Daoy (cell line): ENCODE measurements at regions not wholly inside any gene's neighbourhood (a gene's known extent, or its start where the extent isn't known, plus 50 kb on each side); places are given as distances from the start of the nearest gene placed in this dataset.

Source experiments
- DNase-seq: peaks from one replicate; pipeline ENCODE4 v3.0.0-alpha.2; 2015; ENCODE audit warnings: low read depth

DNA sequence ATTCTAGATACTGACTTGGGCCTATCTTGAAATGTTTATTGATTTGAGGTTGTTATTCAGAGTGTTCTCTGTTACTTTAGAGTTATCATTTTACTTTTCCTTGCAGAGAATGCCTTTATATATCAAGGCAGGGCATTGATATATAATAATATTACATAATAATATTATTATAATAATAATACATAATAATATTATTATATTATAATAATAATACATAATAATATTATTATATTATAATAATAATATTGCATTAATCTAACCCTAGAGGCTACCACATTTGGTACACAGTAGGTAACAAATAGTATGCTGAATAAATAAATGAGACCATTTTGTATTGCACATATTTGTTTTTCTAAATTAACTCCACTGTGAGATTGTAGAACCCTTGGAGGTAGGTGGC, 216.3 kb downstream of the EFHB start:
- DNase-seq, result no peak

GRCh38 chr3:19711160-19711782, 222.7 kb downstream of the EFHB start:
- no peak for DNase-seq

DNA sequence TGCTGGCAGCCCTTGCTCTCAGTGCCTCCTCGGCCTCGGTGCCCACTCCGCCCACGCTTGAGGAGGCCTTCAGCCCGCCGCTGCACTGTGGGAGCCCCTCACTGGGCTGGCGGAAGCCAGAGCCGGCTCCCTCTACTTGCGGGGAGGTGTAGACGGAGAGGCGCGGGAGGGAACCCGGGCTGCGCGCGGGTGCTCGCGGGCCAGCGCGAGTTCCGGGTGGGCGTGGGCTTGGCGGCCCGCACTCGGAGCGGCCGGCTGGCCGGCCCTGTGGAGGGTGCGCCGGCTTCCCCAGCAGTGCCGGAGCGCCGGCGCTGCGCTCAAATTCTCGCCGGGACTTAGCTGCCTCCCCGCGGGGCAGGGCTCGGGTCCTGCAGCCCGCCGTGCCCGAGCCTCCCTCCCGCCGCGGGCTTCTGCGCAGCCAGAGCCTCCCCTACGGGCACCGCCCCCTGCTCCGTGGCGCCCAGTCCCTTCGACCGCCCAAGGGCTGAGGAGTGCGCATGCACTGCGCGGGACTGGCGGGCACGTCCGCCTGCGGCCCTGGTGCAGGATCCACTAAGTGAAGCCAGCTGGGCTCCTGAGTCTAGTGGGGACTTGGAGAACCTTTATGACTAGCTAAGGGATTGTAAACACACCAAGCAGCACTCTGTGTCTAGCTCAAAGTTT, 231.5 kb downstream of the EFHB start:
- peak; percentile 2 for DNase-seq

DNA sequence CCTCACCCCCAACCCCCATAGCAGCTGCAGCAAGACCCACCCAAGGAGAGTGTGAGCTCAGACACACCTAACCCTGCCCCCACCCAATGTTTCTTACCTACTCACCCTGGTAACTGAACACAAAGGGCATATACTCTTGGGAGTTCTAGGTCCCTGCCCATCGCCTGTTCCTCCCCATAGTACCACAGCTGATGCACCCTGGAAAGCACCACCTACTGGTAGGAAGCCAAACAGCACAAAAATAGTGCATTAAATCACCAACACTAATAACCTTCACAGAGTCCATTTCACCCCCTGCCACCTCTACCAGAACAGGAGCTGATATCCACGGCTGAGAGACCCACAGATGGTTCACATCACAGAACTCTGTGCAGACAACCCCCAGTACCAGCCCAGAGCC, 245.2 kb downstream of the EFHB start:
- no peak for DNase-seq

DNA sequence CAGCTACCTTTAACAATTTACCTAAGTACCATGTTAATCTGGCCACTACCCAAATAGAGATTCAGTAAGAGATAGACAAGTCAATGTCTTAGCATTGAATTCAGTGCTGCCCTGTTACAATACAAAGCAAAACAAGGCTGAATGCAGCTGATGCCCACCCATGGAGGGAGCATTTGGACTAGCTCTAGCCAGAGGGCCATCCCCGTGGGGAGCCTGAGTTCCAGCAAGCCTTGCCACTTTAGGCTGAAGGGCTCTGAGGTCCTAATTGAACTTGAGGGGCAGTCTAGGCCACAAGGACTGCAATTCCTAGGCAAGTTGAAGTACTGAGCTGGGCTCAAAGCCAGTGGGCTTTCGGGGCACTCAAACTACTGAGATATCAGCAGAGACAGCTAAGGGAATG, 265.9 kb downstream of the EFHB start:
- DNase-seq, result no peak

DNA sequence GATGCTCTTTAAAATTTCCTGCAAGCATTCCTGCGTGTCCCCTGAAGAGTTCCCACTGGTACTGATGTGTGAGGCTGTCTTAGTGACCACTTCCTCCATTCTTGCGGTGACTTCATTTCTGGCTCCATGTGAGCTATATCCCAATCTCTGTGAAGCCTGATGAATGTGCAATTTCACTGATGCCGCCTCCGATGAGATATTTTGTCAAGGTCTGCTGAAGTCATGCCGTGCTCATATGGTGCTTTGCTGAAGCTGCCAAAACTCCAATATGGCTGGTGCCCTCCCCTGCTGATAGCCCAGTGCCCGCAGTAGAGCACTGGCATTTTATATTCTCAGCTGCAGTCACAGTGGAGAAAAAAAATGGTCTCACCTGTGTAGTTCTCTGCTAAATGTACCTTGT, 271.5 kb downstream of the EFHB start:
- no peak for DNase-seq

DNA sequence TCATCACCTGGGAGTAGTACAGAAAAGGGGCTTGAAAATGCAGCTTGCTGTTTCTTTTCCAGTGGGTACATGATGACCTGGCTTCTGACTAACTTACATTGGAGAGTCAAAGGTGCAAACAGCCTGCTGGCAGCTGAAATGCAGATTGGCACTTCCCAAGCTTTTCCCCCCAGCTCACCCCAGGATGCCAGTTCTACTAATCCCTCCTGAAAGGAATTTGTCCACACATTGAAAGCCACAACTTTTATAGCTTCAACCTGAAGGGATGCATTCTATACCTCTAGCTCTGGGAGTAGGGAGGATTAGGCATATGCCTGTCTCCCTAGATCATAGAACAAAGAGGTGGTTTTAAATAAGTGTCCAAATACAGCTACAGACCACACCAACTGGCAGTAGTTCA, 281.7 kb downstream of the EFHB start:
- no peak for DNase-seq

GRCh38 chr3:19645093-19645492, 288.9 kb downstream of the EFHB start:
- DNase-seq, result no peak

DNA sequence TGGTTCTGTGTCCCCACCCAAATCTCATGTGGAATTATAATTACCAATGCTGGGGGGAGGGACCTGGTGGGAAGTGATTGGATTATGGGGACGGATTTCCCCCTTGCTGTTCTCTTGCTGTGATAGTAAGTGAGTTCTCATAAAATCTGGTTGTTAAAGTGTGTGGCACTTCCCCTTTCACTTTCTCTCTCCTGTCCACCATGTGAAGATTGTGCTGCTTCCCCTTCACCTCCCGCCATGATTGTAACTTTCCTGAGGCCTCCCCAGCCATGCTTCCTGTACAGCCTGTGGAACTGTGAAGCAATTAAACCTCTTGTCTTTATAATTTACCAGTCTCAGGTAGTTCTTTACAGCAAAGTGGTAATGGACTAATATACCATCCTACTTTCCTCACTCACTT, 289.6 kb downstream of the EFHB start:
- no peak for DNase-seq

- DNase-seq, result no peak
Measured at GRCh38 chr3:19641408-19641807, 292.6 kb downstream of the EFHB start.

DNA sequence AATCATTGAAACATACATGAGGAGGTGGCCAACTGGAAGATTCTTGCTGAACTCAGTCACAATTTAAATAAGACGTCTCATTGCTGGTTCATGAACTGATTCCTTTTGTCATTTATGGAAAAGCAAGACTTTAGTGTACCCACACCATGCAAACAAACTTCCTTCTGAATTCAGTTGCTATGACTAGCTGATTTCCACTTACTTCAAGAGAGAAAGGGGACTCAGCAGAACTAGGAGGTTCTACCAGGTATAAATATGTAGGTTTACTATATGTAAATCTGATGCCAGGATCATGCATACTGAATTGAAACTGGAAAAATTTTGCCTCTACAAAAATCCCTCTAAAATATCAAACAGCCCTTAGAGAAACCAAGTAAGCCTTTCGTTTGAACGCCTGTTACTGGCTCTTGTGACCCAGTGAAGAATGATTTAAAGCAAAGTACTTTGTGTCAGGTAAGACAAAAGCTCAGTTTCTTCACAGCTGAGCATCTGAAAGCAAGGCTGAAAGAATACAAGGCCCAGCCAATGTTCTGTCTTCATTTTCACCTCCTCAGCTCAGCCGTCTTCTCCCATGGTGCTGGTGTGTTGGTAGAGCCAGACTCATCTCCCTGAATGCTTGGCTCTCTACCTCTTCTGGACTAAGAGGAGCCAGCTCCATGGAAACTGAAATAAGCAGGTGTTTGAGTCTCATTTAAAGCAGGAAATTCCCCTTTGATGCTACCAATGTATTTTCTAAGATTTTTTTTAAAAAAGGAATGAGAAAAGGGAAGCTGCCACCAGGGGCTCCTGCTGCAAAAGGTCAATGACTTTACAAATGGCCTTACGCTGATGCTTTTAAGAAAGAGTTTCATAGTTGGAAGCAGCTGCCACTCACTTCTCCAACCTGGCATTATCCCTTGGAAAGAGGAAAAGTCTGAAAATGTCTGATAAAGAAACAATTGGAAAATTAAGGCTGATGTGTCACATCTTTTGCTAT, 301.6 kb downstream of the EFHB start:
- DNase-seq, result no peak

DNA sequence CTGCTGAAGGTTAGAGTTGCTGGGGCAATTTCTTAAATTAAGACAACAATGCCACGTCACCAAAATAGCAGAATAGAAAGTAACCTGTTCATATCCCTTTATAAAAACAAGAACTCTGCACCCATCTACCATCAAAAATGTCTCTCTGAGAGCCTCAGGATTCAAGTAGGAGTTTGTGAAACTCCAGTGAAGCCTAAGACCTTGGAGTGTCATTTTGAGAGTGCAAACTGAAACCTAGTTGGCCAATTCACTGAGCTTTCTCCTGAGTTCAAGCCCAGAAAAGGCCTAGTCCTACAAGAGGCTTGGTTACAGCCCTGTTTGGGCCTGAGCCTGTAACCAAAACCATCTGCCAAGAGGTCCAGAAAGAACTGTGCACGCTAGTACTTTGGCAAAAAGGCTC, 335.1 kb downstream of the EFHB start:
- no peak for DNase-seq

DNA sequence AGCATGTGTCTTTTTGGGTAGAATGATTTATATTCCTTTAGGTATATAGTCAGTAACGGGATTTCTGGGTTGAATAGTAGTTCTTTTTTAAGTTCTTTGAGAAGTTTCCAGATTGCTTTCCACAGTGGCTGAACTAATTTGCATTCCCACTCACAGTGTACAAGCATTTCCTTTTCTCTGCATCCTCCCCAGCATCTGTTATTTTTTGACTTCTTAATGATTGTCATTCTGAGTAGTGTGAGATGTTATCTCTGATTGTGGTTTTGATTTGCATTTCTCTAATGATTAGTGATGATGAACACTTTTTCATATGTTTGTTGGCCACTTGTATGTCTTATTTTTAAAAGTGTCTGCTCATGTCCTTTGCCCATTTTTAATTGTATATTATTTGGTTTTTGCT, 337.6 kb downstream of the EFHB start:
- DNase-seq, result no peak

GRCh38 chr3:19595884-19596283, 338.1 kb downstream of the EFHB start:
- no peak for DNase-seq
